GM18499 (cell line): ENCODE measurements at regions not wholly inside any gene's neighbourhood (a gene's known extent, or its start where the extent isn't known, plus 50 kb on each side); places are given as distances from the start of the nearest gene placed in this dataset.

Experiments used
- ATAC-seq: cut with Tn5 transposase; IDR thresholded peaks from one replicate; pipeline ENCODE4 v1.9.1; 2021; ENCODE audit warnings: moderate number of reproducible peaks; ENCODE audit not compliant: insufficient read depth, unreplicated experiment

GRCh38 chr3:41007399-41007798 is 191.9 kb upstream of the CTNNB1 start:
- no peak for ATAC-seq

DNA sequence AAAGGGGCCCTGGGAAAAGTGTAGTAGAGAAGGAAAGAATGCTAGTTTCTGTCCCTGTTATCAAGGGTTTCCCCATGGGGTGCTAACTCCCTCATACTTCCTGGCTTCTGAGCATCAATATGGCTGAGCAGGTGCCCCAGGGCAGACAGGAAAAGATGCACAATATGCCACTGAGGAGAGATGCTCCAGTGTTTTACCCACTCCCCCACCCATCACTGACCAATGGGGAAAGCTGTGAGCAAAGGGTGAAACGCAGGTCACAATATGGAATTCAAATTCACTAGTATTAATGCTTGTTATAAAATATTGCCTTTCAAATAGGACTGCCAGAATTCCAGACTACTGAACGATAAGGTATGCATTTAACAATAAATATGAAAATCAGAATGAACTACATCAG is 187.5 kb upstream of the CTNNB1 start:
- no peak for ATAC-seq

- no peak for ATAC-seq
Observed at GRCh38 chr3:41018855-41019254, 180.4 kb upstream of the CTNNB1 start.

DNA sequence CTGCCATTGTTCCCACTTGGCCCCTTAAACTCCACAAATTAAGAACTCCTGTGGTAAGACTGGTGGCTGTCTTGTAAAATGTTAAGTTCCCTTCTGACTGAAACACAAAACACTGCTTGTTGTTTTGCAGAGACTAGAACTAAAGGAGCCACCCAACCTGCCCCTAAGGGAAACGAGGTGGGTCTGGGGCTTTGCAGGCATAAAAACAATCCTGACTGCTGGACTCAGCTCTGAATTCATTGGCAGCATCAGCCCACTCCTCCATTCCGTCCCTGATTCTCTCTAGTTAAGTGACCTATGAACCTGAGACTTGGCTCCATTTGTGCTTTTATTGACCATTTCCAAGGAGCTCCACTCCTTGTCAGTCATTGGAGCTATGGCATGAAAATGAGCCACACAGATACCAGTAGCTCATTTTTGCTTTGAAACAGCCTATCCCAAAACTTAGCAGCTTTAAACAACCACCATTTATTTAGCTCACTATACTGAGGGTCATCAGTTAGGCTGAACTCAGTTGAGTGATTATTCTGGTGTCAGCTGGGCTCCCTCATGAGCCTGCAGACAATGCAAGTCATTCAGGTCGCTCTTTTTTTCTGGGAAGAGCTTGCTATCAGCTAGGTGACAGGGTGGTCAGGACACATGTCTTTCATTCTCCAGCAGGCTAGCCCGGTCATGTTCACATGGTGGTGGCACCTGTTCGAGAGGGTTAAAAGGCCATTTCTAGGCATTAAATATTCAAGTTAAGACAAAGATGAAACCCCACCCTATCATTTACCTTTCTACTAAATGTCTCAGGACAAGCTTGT is 175.1 kb upstream of the CTNNB1 start:
- no peak for ATAC-seq

DNA sequence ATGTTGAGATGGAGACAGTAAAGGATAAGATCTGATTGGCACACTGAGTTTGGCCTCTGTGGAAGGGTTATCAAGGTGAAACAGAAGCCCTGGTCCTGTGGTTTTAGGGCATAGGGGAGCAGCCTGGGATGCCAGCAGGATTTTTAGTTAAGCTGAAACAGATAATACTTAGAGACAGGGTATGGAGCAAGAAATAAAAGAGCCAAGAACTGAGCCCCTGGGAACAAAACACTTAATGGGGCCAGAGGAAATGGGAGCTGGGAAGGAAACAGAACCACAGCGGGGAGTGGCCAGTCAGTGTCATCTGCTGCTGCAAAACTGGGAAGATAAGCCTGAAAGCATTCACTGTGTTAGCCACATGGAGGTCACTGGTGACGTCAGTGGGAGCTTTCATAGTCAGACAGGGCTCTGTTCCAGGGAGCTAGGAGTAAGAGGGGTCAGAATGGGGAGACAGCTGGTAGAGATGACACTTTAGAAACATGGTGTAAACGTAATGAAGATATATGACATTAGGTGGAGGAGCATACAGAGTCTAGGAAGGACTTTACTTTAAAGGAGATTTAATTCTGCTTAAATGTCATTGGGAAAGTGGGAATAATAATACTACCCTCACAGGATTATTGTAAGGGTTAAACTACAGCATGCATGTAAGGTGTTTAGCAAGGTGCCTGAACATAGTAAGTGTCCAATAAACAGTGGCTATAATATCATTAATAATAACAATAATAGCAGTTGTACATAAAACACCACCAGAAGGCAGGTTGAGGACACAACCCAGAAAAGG is 172.7 kb upstream of the CTNNB1 start:
- ATAC-seq = no peak

DNA sequence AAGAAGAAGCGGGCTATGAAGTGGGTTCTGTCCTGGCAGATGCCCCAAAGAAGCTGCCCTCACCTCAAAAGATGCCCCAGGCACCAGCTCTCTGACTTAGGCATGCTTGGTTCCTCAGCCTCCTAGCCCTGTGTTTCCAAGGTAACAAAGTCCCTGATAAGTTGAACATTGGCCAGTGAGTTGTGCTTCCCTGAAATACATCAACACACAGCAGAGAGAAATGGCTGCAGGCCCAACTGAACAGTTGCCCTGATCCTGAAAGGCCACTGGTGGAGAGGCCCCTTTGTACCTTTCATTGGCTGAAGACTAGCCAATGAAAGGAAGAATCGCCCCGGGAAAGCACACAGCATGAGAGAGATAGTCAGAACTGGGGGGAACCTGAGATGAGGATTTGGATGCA is 169.9 kb upstream of the CTNNB1 start:
- ATAC-seq = no peak

DNA sequence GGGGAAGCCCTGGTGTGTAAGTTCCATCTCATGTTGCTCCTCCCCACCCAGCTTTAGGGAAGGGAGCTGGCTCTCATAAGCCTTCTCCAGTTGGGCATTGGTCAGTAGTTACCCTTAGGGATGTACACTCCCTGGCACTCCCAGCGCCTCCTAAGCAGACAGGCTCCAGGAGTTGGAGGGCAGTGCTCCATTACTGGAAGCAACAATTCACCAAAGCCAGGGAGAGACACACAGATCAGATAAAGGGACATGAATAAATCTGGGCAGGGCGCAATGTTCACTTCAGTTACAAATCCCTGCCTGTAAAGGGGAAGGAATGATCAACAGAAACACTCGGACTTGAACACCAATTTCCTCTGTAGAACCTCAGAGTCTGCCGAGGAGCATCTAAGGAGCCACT is 169.1 kb upstream of the CTNNB1 start:
- no peak for ATAC-seq

DNA sequence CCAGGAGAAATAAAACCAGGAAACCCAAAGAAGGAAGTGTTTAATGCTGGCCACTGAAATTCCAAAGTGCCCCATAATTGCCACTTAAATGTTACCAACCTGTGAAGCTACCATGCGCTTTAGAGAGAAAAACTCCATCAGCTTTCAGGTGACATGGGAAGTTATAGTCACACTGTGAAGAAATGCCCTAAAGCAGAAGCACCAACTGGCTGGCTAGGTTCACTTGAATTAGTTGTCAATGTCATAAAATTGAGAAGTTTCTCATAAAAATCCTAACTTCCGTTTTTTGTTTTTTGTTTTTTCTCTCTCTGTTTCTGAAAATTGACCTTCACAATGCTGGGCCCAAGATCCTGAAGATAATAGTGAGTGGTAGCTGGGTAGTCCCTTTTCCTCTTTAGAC is 167.9 kb upstream of the CTNNB1 start:
- no peak for ATAC-seq

GRCh38 chr3:41033956-41034519 is 165.3 kb upstream of the CTNNB1 start:
- no peak for ATAC-seq

GRCh38 chr3:41035456-41036022 is 163.8 kb upstream of the CTNNB1 start:
- no peak for ATAC-seq

- ATAC-seq = no peak
Observed at GRCh38 chr3:41037651-41038334, 161.5 kb upstream of the CTNNB1 start.

DNA sequence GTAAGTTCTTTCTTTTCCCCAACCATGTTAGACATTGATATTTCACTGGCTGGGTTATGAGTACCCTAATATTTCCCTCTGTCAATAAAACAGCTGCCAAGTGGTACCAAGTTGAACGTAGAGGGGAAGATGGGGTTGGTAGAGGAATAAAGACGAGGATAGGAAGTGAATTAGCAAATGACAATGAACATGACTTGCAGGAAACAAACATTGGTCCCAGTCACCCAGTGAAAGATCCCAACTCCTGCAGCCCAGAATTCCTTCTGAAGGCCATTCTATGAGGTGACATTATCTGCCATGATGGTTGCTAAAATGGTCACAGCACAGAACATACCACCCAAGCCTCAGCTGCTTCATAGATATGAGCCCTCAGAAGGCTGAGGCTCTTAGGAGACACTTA is 159.0 kb upstream of the CTNNB1 start:
- ATAC-seq = no peak

- no peak for ATAC-seq
Observed at GRCh38 chr3:41041462-41041861, 157.8 kb upstream of the CTNNB1 start.

- no peak for ATAC-seq
Observed at GRCh38 chr3:41041899-41042298, 157.4 kb upstream of the CTNNB1 start.

GRCh38 chr3:41044523-41044922 is 154.8 kb upstream of the CTNNB1 start:
- ATAC-seq = no peak

- no peak for ATAC-seq
Observed at GRCh38 chr3:41045491-41045890, 153.8 kb upstream of the CTNNB1 start.

- no peak for ATAC-seq
Observed at GRCh38 chr3:41050144-41050543, 149.2 kb upstream of the CTNNB1 start.

DNA sequence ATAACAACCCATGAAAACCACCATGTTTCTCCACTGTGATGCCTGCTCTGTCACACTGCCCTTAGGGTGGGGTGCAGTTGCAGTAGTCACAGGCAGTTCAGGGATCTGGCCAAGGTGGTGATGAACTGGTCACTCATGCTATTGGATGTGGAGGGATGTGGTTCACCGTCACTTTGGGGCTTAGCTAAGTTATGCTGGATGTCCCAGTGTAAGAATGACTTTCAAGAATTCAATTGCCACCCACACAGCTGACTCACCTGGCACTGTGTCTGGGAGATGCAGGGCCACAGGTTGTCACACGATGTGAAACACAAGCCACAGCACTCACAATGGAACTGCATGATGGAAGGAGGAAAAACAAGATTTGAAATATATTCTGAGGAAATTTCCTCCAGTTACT is 146.1 kb upstream of the CTNNB1 start:
- ATAC-seq = no peak

- no peak for ATAC-seq
Observed at GRCh38 chr3:41060106-41060505, 139.2 kb upstream of the CTNNB1 start.

- no peak for ATAC-seq
Observed at GRCh38 chr3:41064070-41064469, 135.2 kb upstream of the CTNNB1 start.

GRCh38 chr3:41064526-41064925 is 134.8 kb upstream of the CTNNB1 start:
- ATAC-seq = no peak
